Endothelial cell (in vitro differentiated cells): ENCODE measurements at regions not wholly inside any gene's neighbourhood (a gene's known extent, or its start where the extent isn't known, plus 50 kb on each side); places are given as distances from the start of the nearest gene placed in this dataset.
A peak's percentile ranks its signal among the peaks of the same experiment; 100 is the strongest.

Experiments
- DNase-seq: peaks from one replicate; pipeline ENCODE4 v3.0.0; 2021; ENCODE audit warnings: low spot score
- H3K27ac Mint-ChIP-seq: one replicate; pipeline ENCODE4 v1.8.0; 2021; ENCODE audit warnings: mixed read lengths, inconsistent platforms; ENCODE audit not compliant: unreplicated experiment
- H3K27me3 Mint-ChIP-seq: one replicate; pipeline ENCODE4 v1.8.0; 2021; ENCODE audit warnings: mild to moderate bottlenecking, moderate library complexity, mixed read lengths, inconsistent platforms; ENCODE audit not compliant: unreplicated experiment
- H3K36me3 Mint-ChIP-seq: one replicate; pipeline ENCODE4 v1.8.0; 2021; ENCODE audit warnings: mild to moderate bottlenecking, low read depth, mixed read lengths, inconsistent platforms; ENCODE audit not compliant: unreplicated experiment
- H3K4me1 Mint-ChIP-seq: one replicate; pipeline ENCODE4 v1.8.0; 2021; ENCODE audit warnings: mild to moderate bottlenecking, mixed read lengths, inconsistent platforms; ENCODE audit not compliant: unreplicated experiment
- H3K4me3 Mint-ChIP-seq: one replicate; pipeline ENCODE4 v1.8.0; 2021; ENCODE audit warnings: mild to moderate bottlenecking, mixed read lengths, inconsistent platforms; ENCODE audit not compliant: unreplicated experiment
- H3K9me3 Mint-ChIP-seq: one replicate; pipeline ENCODE4 v1.8.0; 2021; ENCODE audit warnings: mixed read lengths, inconsistent platforms; ENCODE audit not compliant: unreplicated experiment
- TF ChIP-seq, protein P1 (sequence below): fragments of 200-600 bp; sonication (generic); IDR thresholded peaks from one replicate; pipeline ENCODE4 v1.5.0; 2021; ENCODE audit warnings: antibody characterized with exemption; ENCODE audit not compliant: unreplicated experiment

- Mint-ChIP-seq H3K9me3 (no peaks in the 10 kb centered on the region), H3K27me3 (no peaks in the 10 kb centered on the region), H3K27ac (peak overlapping the region; percentile 94), H3K36me3 (peaks cover 42% of the 10 kb centered on the region), H3K4me3 (peak overlapping the region; percentile 38), H3K4me1 (peaks cover 35% of the 10 kb centered on the region)
- TF ChIP-seq, protein P1, sequence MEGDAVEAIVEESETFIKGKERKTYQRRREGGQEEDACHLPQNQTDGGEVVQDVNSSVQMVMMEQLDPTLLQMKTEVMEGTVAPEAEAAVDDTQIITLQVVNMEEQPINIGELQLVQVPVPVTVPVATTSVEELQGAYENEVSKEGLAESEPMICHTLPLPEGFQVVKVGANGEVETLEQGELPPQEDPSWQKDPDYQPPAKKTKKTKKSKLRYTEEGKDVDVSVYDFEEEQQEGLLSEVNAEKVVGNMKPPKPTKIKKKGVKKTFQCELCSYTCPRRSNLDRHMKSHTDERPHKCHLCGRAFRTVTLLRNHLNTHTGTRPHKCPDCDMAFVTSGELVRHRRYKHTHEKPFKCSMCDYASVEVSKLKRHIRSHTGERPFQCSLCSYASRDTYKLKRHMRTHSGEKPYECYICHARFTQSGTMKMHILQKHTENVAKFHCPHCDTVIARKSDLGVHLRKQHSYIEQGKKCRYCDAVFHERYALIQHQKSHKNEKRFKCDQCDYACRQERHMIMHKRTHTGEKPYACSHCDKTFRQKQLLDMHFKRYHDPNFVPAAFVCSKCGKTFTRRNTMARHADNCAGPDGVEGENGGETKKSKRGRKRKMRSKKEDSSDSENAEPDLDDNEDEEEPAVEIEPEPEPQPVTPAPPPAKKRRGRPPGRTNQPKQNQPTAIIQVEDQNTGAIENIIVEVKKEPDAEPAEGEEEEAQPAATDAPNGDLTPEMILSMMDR: no peak
- no peak for DNase-seq
Observed at GRCh38 chr1:232471250-232471649, 158.7 kb downstream of the SIPA1L2 start.

DNA sequence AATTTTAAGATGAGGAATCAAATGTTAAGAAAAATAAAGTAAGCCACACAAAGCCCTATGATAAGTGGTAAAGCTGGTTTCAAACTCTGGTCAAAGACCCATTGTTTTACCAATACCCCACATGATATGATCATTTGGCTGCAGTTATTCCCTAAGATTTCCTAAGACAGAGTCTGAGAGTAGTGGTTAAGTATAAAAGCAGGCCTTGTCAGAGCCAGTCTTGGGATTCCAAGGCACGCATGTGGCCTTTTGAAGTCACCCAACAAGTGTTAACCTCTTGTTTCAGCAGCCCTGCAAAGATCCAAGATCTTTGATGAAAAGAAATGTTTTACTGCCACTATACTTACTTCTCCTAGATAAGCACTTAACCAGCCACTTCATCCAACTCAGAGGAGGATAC lies 159.2 kb downstream of the SIPA1L2 start:
- Mint-ChIP-seq H3K4me3 (no peak overlapping the region), H3K9me3 (no peaks in the 10 kb centered on the region), H3K27ac (peak overlapping the region; percentile 94), H3K36me3 (peaks cover 47% of the 10 kb centered on the region), H3K4me1 (peaks cover 35% of the 10 kb centered on the region), H3K27me3 (no peaks in the 10 kb centered on the region)
- TF ChIP-seq, protein P1: no peak
- DNase-seq: no peak

DNA sequence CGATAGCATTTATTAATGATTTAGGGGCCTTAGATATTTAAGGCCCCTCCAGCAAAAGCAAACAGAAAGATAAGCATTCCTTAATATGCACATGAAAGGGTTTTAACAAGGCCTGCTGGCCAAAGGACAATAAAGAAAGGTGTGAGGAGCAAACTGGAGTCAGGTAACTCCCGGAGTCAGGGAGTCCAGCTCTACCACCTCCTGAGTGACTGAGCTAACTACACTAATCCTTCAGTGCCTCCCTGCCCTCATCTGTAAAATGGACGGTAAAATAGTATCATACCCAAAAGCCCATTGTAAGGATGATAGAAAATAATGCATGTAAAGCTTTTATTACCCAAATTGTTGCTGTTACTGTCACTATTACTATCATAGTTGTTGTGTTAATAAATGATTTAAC lies 161.7 kb downstream of the SIPA1L2 start:
- Mint-ChIP-seq H3K9me3 (no peaks in the 10 kb centered on the region), H3K4me1 (peaks cover 21% of the 10 kb centered on the region), H3K27me3 (no peaks in the 10 kb centered on the region), H3K27ac (no peak overlapping the region), H3K4me3 (no peak overlapping the region), H3K36me3 (peaks cover 57% of the 10 kb centered on the region)
- DNase-seq: no peak
- TF ChIP-seq, protein P1: no peak

DNA sequence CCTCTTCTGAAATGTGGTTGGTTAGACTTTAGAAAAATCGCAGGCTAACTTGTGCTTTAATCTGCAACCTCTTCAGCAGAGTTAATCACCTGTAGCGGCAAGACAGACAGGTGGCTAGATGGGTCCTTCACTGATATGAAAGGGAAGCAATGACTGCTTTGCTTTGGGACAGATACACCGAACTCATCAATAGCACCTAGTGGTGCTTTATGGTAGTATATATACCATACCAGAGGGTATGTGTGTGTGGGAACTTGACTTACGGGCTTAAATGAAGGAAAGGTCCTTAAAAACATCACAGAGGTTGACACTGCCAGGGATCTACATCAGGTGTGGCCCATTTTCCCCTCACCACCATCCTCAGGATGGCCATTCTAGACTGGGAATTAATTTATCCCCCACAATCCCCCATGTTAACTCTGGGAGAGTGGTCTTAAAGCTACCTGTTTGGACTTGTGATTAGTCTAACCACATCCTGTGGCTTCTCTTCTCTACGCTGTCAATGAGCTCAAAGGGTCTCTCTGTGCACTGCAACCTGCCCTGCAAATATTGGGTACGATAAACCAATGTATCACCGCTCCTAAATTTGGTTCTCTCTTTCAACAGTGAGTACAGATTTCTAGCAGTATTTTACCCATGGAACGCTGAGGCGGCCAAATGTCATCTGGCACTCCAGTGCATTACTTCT lies 162.7 kb downstream of the SIPA1L2 start:
- Mint-ChIP-seq H3K4me3 (no peak overlapping the region), H3K9me3 (no peaks in the 10 kb centered on the region), H3K4me1 (peaks cover 11% of the 10 kb centered on the region), H3K27me3 (no peaks in the 10 kb centered on the region), H3K36me3 (peaks cover 63% of the 10 kb centered on the region), H3K27ac (no peak overlapping the region)
- TF ChIP-seq, protein P1: peak; percentile 35
- no peak for DNase-seq

- peaks cover 1% of the 10 kb centered on the region for H3K27me3 Mint-ChIP-seq
- DNase-seq: no peak
Observed at GRCh38 chr1:232464325-232464724, 165.6 kb downstream of the SIPA1L2 start.

More at GRCh38 chr1:232464325-232464724, 165.6 kb downstream of the SIPA1L2 start:
- no peak overlapping the region for H3K27ac Mint-ChIP-seq
- no peaks in the 10 kb centered on the region for H3K4me1 Mint-ChIP-seq
- peaks cover 54% of the 10 kb centered on the region for H3K36me3 Mint-ChIP-seq
- peak overlapping the region; percentile 45 for H3K4me3 Mint-ChIP-seq
- H3K9me3 Mint-ChIP-seq: no peaks in the 10 kb centered on the region
- TF ChIP-seq, protein P1: no peak
